DOHH2 (cell line): ENCODE measurements at regions not wholly inside any gene's neighbourhood (a gene's known extent, or its start where the extent isn't known, plus 50 kb on each side); places are given as distances from the start of the nearest gene placed in this dataset.

Source experiments
- EZH2phosphoT487 ChIP-seq: fragments of 200-600 bp; sonication (generic); IDR thresholded peaks from 2 replicates; pipeline ENCODE4 v1.6.1; 2017; ENCODE audit warnings: borderline replicate concordance, mild to moderate bottlenecking, antibody characterized with exemption, low read length, moderate library complexity, mixed read lengths
- TF ChIP-seq, protein P1 (sequence below): fragments of 200-600 bp; sonication (generic); IDR thresholded peaks from one replicate; pipeline ENCODE4 v1.5.1; 2014; ENCODE audit warnings: antibody characterized with exemption, mild to moderate bottlenecking, low read depth, low read length; ENCODE audit not compliant: poor library complexity, severe bottlenecking

DNA sequence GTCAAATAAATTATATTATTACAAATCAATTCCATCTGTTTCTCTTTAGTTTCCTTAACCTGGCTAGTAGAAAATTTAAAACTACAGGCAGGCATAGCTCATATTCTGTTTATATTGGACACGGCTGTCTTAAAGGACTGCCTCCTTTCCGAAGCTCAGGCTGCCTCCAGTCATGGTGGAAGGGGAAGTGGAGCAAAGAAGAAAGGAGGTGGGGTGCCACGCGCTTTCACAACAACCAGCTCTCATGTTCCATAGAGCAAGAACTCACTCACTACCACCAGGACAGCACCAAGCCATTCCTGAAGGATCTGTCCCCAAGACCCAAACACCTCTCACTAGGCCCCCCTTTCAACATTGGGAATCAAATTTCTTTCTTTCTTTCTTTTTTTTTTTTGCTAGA is 149.3 kb upstream of the KCNJ18 start:
- TF ChIP-seq, protein P1, sequence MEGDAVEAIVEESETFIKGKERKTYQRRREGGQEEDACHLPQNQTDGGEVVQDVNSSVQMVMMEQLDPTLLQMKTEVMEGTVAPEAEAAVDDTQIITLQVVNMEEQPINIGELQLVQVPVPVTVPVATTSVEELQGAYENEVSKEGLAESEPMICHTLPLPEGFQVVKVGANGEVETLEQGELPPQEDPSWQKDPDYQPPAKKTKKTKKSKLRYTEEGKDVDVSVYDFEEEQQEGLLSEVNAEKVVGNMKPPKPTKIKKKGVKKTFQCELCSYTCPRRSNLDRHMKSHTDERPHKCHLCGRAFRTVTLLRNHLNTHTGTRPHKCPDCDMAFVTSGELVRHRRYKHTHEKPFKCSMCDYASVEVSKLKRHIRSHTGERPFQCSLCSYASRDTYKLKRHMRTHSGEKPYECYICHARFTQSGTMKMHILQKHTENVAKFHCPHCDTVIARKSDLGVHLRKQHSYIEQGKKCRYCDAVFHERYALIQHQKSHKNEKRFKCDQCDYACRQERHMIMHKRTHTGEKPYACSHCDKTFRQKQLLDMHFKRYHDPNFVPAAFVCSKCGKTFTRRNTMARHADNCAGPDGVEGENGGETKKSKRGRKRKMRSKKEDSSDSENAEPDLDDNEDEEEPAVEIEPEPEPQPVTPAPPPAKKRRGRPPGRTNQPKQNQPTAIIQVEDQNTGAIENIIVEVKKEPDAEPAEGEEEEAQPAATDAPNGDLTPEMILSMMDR: no peak
- TF ChIP-seq EZH2phosphoT487: no peak
